Heart left ventricle (tissue), 16 donors: ENCODE measurements at regions not wholly inside any gene's neighbourhood (a gene's known extent, or its start where the extent isn't known, plus 50 kb on each side); places are given as distances from the start of the nearest gene placed in this dataset.

Experiments used
- ATAC-seq, 4 donors: fragments of 200-7000 bp; cut with Tn5 transposase; one replicate each; pipeline ENCODE4 v1.9.1; 2020 to 2022; ENCODE audit warnings: moderate library complexity in 4 of 4, mild to moderate bottlenecking in 3 of 4, moderate number of reproducible peaks in 1 of 4
- DNase-seq, 5 donors: peaks; one replicate each; pipeline ENCODE4 v3.0.0-alpha.2; 2020
- H3K27ac ChIP-seq, 12 donors: fragments of 200-600 bp; sonication (generic) in 4 of 12; one replicate each; pipeline versions ENCODE4 v1.5.0 to v1.8.0; 2016 to 2022; ENCODE audit warnings: mild to moderate bottlenecking in 2 of 12
- H3K27me3 ChIP-seq, 9 donors: fragments of 200-600 bp; sonication (generic) in 2 of 9; one replicate each; pipeline versions ENCODE4 v1.5.1 to v1.8.0; 2016 to 2022; ENCODE audit warnings: mild to moderate bottlenecking in 3 of 9
- H3K36me3 ChIP-seq, 9 donors: fragments of 200-600 bp; sonication (generic) in 2 of 9; one replicate each; pipeline versions ENCODE4 v1.5.0 to v1.8.0; 2018 to 2022; ENCODE audit warnings: mild to moderate bottlenecking in 2 of 9
- H3K4me1 ChIP-seq, 12 donors: fragments of 200-600 bp; sonication (generic) in 4 of 12; one replicate each; pipeline versions ENCODE4 v1.5.0 to v1.8.0; 2016 to 2022; ENCODE audit warnings: mild to moderate bottlenecking in 3 of 12
- H3K4me3 ChIP-seq, 12 donors: fragments of 200-600 bp; sonication (generic) in 4 of 12; one replicate each; pipeline versions ENCODE4 v1.5.0 to v1.8.0; 2017 to 2022; ENCODE audit warnings: mild to moderate bottlenecking in 9 of 12, moderate library complexity in 4 of 12
- H3K9me3 ChIP-seq, 12 donors: fragments of 200-600 bp; sonication (generic) in 4 of 12; one replicate each; pipeline versions ENCODE4 v1.5.0 to v1.8.0; 2016 to 2022; ENCODE audit warnings: mild to moderate bottlenecking in 1 of 12
- CTCF ChIP-seq, 12 donors: fragments of 200-600 bp; sonication (generic) in 4 of 12; IDR thresholded peaks; one replicate each; pipeline versions ENCODE4 v1.5.0 to v1.8.0; 2018 to 2022; ENCODE audit warnings: antibody characterized with exemption in 12 of 12, mild to moderate bottlenecking in 5 of 12
- POLR2A ChIP-seq, 2 donors: fragments of 450-650 bp; IDR thresholded peaks; one replicate each; pipeline ENCODE4 v1.6.1; 2017; ENCODE audit warnings: antibody characterized with exemption in 2 of 2, mild to moderate bottlenecking in 2 of 2, moderate library complexity in 2 of 2
- WGBS, 4 donors: extraction: QIAGEN DNeasy Blood & Tissue Kit in 2 of 4; methylation state at CpG; one replicate each; pipeline versions ENCODE4 v1.1.5 to v1.1.7; 2013 to 2018; 5-methylcytosine and 5-hydroxymethylcytosine counted together
- intact Hi-C, 10 donors: fragments of 100-400 bp; cut with DNase I; formaldehyde crosslinking; loops; one replicate each; pipeline versions ENCODE4 v1.11.1 to v1.14.2; 2022
- donor health status: ischemic (EF 13 %, LVEDD 7.1; RV severe dilation, severe dysfunction).
- donor health status: healthy with polysubstance abuse.
- donor health status: DM: no; HTN: yes; CAD: no.
- donor health status: DM: no; HTN: no; CAD: no.
- donor health status: ischemic (EF 25% LVEDD 6.9; RV normal size, moderate dysfunction).
- donor health status: ischemic (EF 25% LVEDD 5.7; RV mildly dilated, moderate dysfunction).
- donor health status: healthy.
- donor health status: DM: yes; HTN: yes; CAD: no.
- donor health status: ischemic (EF 35%, LVEDD 5.7; RV mildly dilated, moderate dysfunction).
- donor health status: nonischemic (EF 11% LVEDD 7.7; RV severe dilation, severe dysfunction).
- donor health status: DM: yes; HTN: yes; CAD: no.
- donor health status: PGD.
- donor health status: ischemic (EF 29% LVEDD 5.4; RV normal size, mild dysfunction).
- donor health status: nonischemic (EF 23%, LVEDD 6.1; RV moderate dilation, normal function).

- Histone ChIP-seq H3K36me3 (no peaks in the 10 kb centered on the region), H3K27me3 (no peaks in the 10 kb centered on the region), H3K9me3 (no peaks in the 10 kb centered on the region), H3K27ac (no peak overlapping the region), H3K4me3 (no peak overlapping the region), H3K4me1 (peaks cover 0 to 11% (median 0%) of the 10 kb centered on the region in 12 donors)
- DNase-seq: no peak
- TF ChIP-seq POLR2A (IDR thresholded peaks at IDR 0.05) (no peak), CTCF (IDR thresholded peaks at IDR 0.05) (no peak)
- intact Hi-C loops: no loop called here
- ATAC-seq: no peak
- WGBS, 4 donors: 69 to 80% (median 72%) methylated on average over 2 of the region's 2 CpGs
Observed at GRCh38 chr7:17590221-17590620, 291.8 kb downstream of the AHR start.

DNA sequence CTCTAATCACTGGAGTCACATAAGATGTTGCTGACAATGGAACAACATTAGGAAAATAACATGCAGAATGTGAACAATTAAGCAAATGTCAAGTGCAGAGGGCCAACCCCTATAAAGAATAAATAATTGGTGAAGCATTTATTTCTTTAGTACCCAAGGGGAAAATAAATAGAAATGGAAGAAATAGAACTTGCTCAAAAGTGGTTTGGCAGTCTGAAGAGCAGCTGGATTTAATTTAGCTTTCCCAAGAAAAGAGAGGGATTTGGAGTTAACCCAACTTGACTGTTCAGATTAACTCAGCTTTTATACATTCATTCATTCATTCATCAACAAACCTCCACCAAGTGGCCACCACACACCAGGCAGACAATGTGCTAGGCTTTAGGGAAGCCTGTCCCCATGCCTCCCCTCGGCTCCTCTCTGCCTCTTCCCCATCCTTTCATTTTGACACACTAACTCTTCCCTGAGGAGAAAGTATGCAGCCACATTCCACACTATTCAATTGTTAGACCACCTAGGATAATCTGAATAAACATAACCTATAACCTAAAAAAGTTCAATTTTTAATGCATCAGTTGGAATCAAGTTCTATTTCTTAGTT lies 295.5 kb downstream of the AHR start:
- H3K9me3 ChIP-seq: no peaks in the 10 kb centered on the region
- no peak overlapping the region for H3K4me3 ChIP-seq
- no peak for TF ChIP-seq POLR2A (IDR thresholded peaks at IDR 0.05)
- no peak for TF ChIP-seq CTCF (IDR thresholded peaks at IDR 0.05)
- WGBS, 4 donors: 69 to 83% (median 77%) methylated on average over 1 of the region's 1 CpG
- DNase-seq (no peak), ATAC-seq (no peak)
- intact Hi-C loops: no loop called here
- H3K36me3 ChIP-seq: no peaks in the 10 kb centered on the region
- H3K4me1 ChIP-seq: peaks cover 0 to 11% (median 0%) of the 10 kb centered on the region in 12 donors
- no peaks in the 10 kb centered on the region for H3K27me3 ChIP-seq
- H3K27ac ChIP-seq: no peak overlapping the region

- Histone ChIP-seq H3K27me3 (no peaks in the 10 kb centered on the region), H3K4me1 (peaks cover 0 to 11% (median 0%) of the 10 kb centered on the region in 12 donors), H3K4me3 (no peak overlapping the region), H3K9me3 (no peaks in the 10 kb centered on the region), H3K27ac (no peak overlapping the region), H3K36me3 (no peaks in the 10 kb centered on the region)
- 90 to 100% (median 94%) methylated on average over 1 of the region's 1 CpG for WGBS, 4 donors
- TF ChIP-seq POLR2A (IDR thresholded peaks at IDR 0.05) (no peak), CTCF (IDR thresholded peaks at IDR 0.05) (no peak)
- DNase-seq (no peak), ATAC-seq (no peak)
- intact Hi-C loops: no loop called here
Observed at GRCh38 chr7:17595546-17595945, 297.1 kb downstream of the AHR start.

DNA sequence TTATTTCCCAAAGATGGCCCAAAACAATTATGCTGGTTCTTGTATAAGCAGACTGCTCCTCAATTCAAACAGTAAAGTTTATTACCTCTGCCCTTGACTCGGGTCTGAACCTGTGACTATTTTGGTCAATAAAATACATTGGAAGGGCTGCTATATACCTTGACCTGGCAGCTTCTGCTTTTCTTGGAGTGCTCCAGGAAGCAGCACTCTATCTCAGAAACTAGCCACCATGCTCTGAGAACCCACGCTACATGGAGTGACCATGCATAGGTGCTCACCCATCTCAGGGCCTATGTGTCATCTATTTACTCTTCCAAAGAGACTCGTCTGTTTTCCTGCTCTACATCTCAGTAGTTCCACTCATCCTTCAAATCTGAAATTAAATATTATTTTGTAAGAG lies 299.9 kb downstream of the AHR start:
- H3K9me3 ChIP-seq: peaks cover 0 to 3% (median 0%) of the 10 kb centered on the region in 12 donors
- H3K36me3 ChIP-seq: no peaks in the 10 kb centered on the region
- TF ChIP-seq POLR2A (IDR thresholded peaks at IDR 0.05) (no peak), CTCF (IDR thresholded peaks at IDR 0.05) (no peak)
- 58 to 91% (median 79%) methylated on average over 3 of the region's 3 CpGs for WGBS, 4 donors
- DNase-seq: no peak
- no peak overlapping the region for H3K4me3 ChIP-seq
- ATAC-seq: no peak
- H3K27ac ChIP-seq: no peak overlapping the region
- peaks cover 0 to 11% (median 0%) of the 10 kb centered on the region in 12 donors for H3K4me1 ChIP-seq
- H3K27me3 ChIP-seq: no peaks in the 10 kb centered on the region
- intact Hi-C loops: no loop called here
